COR-L47 (cell line): ENCODE measurements at regions not wholly inside any gene's neighbourhood (a gene's known extent, or its start where the extent isn't known, plus 50 kb on each side); places are given as distances from the start of the nearest gene placed in this dataset.

Source experiments
- DNase-seq: peaks from one replicate; lab custom pipeline; 2025; lab: John Stamatoyannopoulos, UW

GRCh38 chr15:96264351-96264798 is 66.1 kb upstream of the NR2F2 start:
- DNase-seq: no peak

- DNase-seq: no peak
Measured at GRCh38 chr15:96264801-96265515, 65.5 kb upstream of the NR2F2 start.

- no peak for DNase-seq
Measured at GRCh38 chr15:96266456-96266855, 64.0 kb upstream of the NR2F2 start.

GRCh38 chr15:96267463-96267862 is 63.0 kb upstream of the NR2F2 start:
- no peak for DNase-seq

GRCh38 chr15:96268442-96269204 is 61.9 kb upstream of the NR2F2 start:
- DNase-seq: no peak

GRCh38 chr15:96270581-96271172 is 59.8 kb upstream of the NR2F2 start:
- DNase-seq: no peak

GRCh38 chr15:96272427-96272826 is 58.1 kb upstream of the NR2F2 start:
- DNase-seq: no peak

- DNase-seq: no peak
Measured at GRCh38 chr15:96273317-96274086, 57.0 kb upstream of the NR2F2 start.

- DNase-seq: no peak
Measured at GRCh38 chr15:96274087-96274440, 56.4 kb upstream of the NR2F2 start.

- DNase-seq: no peak
Measured at GRCh38 chr15:96274698-96275097, 55.8 kb upstream of the NR2F2 start.

- no peak for DNase-seq
Measured at GRCh38 chr15:96276438-96277210, 53.9 kb upstream of the NR2F2 start.
